NCI-H1436 treated with DMSO at 0.1 percent for 48 hours (cell line): ENCODE measurements at regions not wholly inside any gene's neighbourhood (a gene's known extent, or its start where the extent isn't known, plus 50 kb on each side); places are given as distances from the start of the nearest gene placed in this dataset.

ENCODE experiments used
- DNase-seq: peaks from one replicate; lab custom pipeline; 2025; lab: John Stamatoyannopoulos, UW

GRCh38 chr17:77475016-77475976 is 334.5 kb downstream of the SEC14L1 start:
- DNase-seq: no peak

- no peak for DNase-seq
Measured at GRCh38 chr17:77476006-77476405, 335.2 kb downstream of the SEC14L1 start.

- no peak for DNase-seq
Measured at GRCh38 chr17:77476498-77476897, 335.7 kb downstream of the SEC14L1 start.

- DNase-seq: no peak
Measured at GRCh38 chr17:77476931-77477805, 336.4 kb downstream of the SEC14L1 start.

- DNase-seq: no peak
Measured at GRCh38 chr17:77478281-77478680, 337.5 kb downstream of the SEC14L1 start.

GRCh38 chr17:77478899-77479298 is 338.1 kb downstream of the SEC14L1 start:
- no peak for DNase-seq

GRCh38 chr17:77479372-77480198 is 338.8 kb downstream of the SEC14L1 start:
- DNase-seq: no peak

- no peak for DNase-seq
Measured at GRCh38 chr17:77480199-77480508, 339.4 kb downstream of the SEC14L1 start.

GRCh38 chr17:77480509-77481215 is 339.9 kb downstream of the SEC14L1 start:
- DNase-seq: no peak

GRCh38 chr17:77481476-77482374 is 341.0 kb downstream of the SEC14L1 start:
- no peak for DNase-seq

GRCh38 chr17:77482375-77483127 is 341.8 kb downstream of the SEC14L1 start:
- DNase-seq: no peak

- no peak for DNase-seq
Measured at GRCh38 chr17:77483128-77483598, 342.4 kb downstream of the SEC14L1 start.

GRCh38 chr17:77484111-77484510 is 343.3 kb downstream of the SEC14L1 start:
- no peak for DNase-seq

- no peak for DNase-seq
Measured at GRCh38 chr17:77485089-77485833, 344.5 kb downstream of the SEC14L1 start.

GRCh38 chr17:77487211-77487629 is 346.5 kb downstream of the SEC14L1 start:
- no peak for DNase-seq

GRCh38 chr17:77487677-77488530 is 347.1 kb downstream of the SEC14L1 start:
- DNase-seq: no peak

- no peak for DNase-seq
Measured at GRCh38 chr17:77488531-77489238, 347.9 kb downstream of the SEC14L1 start.
